HK-2 (cell line): ENCODE measurements at regions not wholly inside any gene's neighbourhood (a gene's known extent, or its start where the extent isn't known, plus 50 kb on each side); places are given as distances from the start of the nearest gene placed in this dataset.

ENCODE experiments used
- DNase-seq: peaks from one replicate; pipeline ENCODE4 v3.0.0-alpha.2; 2018; ENCODE audit not compliant: unreplicated experiment

DNA sequence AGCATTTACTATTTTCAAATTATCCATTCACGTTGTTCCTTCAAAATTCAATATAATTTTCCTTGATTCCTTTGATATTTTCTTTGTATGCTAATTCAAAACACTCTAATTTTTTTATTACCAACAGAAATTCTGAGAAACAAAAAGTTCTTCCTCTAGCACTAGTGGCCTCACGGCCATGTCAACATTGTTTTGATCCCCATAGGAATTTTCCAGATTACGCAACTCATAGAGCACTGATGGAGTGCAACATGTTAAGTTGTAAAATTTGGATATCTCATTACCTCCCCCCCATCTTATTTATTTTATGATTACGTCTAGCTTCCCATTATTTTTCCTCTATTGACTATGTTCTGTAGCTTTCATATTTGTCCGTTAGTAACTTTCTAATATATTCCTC, 745.3 kb downstream of the TUSC7 start:
- DNase-seq: no peak

DNA sequence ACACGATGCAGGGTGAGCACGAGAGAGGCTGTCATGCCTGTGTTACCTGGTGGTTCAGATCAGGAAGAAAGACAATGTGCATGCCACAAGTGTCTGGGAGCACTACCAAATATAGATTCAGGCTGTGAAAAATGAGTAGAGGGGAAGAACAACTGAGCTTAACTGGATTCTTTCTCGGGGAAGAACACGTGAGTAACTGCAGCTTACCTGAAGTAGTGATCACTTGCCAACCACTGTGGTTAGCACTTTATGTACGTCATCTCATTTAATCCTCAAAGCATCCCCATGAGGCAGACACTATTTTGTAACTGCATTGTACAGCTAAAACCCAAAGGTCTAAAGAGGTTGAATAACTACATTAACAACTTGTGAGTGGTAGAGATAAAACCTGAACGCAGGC, 746.2 kb downstream of the TUSC7 start:
- no peak for DNase-seq

DNA sequence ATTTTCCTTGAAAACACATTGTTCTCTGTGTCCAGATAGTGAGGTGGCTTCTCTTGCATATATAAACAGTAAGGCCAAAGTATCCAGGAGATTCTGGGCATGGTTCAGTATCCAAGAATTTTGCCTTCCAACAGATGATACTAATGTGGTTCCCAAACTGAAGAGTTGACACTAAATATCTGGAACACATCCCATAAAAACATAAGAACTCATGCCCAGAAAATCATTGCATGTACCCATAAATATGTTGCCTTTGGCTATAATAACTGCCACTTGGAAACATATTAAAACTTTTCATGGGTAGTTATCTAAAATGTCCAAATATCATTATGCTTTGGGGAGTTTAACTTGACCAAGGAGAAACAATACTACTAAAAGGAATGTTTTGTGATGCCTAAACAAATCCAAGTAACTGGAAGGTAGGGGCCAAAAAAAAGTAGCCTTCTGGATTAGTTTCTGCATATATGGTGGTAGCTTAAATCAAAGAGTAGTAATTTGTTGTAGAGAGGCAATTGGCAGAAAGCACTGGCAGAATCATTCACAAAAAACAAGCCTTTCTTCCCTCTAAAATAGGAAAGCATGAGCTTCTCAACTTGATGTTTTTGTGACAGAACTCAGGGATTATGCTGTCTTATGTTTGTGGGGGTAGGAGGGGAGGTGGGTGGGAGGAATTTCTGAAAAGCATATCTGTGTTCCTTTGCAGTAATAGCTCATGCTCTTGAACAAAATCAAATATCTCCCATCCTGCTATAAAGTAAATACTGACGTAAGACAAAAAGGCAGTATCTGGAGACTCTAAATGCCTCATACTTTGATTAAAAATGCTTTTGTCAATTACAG, 753.9 kb downstream of the TUSC7 start:
- DNase-seq: no peak

DNA sequence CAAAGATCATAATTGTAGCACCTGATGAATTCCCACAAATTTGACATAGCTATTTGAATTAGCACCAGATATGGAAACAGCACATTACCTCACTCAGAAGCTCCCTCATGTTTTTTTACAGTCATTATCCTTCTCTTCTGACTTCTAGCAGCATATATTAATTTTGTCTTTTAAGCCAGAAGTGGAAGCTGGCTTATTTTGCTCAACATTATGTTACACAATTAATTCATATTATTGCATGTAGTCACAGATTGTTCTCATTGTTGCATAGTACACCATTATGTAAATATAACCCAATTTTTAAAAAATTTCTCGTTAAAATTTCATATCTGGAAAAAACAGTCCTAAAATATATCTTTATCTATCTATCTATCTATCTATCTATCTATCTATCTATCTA, 762.3 kb downstream of the TUSC7 start:
- DNase-seq: no peak

DNA sequence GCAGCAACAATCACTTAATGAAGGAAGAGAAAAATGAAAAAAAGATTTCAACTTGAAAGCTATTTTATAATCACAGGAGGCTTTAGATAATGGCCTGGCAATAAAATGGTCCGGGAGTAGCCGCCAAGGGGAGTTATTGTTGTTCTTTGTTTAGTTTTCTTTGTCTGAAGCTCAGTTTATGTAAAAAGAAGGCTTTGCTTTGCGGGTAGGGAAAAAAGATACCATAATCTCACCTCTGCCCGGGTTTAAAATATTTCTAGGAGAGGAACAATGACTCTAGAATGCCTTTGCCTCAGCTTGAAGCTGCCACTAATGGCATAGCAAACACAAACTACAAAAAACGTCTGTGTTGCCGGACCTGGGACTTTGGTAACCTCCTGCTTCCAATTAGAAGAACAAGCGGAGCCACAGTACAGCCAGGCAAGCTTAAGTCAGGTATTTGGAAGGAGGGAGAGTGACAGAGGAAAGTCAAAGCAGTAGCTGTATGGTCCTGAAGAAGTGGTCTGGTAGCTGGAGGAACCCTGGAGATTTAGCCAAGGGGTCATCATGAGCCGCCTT, 764.5 kb downstream of the TUSC7 start:
- no peak for DNase-seq

DNA sequence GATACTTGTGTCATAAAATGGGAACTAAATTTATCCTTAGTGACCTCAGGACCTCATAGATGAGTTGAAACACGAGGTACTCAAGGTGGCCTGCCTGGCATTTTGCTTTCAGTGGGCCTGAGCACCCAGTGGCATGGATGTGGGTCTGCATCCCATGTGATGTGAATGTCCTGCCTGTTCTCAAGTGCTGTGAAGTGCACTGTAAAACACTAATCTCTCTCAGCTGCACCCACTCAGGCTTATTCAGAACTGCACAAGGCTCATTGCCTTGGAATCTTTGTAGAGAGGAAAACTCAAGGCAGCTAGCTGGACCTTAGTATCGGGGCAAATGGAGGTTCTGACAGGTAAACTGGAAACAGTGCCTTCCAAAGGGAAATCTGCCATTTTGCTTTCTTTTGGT, 767.0 kb downstream of the TUSC7 start:
- DNase-seq: no peak

DNA sequence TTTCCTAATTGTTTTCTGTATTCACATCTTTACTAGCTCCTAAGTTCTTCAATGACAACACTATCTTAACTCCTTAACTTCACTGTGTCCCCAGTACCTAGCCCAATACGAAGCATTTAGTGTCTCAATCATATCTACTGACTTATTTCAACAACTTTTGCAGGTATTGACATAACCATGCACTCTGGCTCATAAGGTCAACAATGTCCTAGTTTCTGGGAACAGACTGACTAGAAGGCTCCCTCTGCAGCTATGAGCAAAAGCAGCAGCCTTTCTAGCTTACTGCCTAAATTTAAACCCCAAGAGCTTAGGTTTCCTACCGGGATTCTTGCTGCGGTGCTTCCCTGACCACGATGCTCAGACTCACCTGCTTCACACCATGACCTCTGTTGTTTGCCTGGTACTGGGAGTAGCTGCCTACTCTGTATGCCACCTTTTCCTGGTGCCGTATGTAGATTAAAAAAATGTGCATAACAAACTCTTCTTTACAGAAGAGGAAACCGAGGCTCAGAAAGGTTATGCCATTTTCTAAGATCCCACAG, 767.7 kb downstream of the TUSC7 start:
- DNase-seq: no peak

DNA sequence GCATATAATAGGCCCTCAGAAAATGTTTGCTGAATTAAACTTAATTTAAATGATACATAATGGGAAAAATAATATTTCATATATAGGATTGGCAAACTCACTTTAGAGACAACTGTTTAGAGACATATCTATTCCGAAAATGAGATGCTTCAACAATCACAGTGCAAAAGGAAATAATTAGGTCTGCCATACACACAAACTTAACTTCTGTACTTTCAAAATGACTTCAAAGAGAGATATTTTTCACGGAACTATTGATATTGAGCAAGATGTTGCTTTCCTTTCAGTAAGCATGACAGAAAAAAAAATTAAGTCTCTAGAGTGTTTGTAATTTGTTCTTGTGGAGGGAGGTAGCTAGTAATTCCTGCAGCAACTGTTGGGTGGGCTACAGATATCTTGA, 769.5 kb downstream of the TUSC7 start:
- no peak for DNase-seq

DNA sequence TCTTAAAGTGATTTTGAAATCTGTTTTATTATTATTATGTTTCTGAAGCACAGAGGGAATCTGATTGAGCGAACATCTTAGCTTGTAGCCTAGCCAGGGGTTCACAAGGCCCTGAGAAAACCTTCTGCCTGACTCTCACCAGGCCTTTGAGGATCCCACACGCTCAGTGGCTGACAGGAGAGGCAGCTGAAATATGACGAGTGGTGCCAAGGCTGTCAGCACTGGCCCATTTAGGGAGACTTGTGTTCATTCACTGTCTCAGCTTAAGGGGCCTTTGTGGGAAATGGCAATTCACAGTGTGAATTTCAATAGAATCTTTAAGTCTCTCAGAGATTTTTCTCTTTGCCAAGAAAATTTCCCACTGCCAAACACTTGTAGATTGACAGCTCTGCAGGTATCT, 770.9 kb downstream of the TUSC7 start:
- no peak for DNase-seq

DNA sequence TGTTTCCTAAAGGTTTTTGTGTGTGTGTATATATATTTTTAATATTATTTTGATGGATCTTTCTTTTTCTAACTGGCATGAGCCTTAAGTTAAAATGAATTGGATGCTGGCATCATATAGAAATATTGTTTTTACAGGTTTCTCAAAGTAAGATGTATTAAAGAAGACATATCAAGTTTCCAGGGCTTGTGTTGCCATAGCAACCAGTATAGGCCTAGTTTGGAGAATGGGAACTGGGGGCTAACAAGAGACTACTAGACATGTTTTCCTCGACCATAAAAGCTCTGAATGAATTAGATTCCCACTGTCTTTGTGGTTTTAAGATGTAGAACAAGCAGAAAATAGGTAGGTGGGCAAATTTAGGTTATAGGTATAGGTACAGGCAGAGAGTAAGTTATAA, 771.4 kb downstream of the TUSC7 start:
- no peak for DNase-seq

DNA sequence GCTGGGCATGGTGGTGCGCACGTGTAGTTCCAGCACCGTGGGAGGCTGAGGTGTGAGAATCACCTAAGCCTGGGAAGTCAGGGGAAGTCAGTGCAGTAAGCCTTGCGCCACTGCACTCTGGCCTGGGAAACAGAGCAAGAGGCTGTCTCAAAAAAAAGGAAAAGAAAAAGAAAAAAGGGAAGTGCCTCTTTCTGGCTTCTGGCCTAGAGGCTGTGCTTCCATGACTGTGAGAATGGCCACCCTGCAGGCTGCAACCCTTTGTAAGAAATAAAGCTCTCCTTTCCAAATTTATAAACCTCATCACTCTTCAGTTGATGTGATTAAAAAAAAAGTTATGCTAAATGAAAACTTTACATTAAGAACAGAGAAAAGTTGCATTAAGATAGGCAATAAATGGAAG, 774.3 kb downstream of the TUSC7 start:
- no peak for DNase-seq

DNA sequence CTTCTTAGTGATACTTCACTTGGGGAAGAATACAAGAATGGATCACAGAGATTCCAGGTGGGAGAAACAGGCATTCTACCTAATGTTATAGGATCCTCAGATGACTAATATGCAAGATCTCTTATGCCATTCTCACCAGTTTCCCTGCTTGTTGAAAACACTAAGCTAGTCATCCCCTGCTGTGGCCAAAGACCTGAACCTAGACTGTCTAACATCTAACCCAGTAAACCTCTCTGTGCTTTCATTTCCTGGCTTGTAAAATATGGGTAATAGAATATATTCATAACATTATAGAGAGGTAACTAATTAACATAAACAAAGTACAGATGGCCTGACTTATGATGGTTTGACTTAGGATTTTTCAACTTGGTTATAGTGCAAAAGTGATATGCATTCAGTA, 776.3 kb downstream of the TUSC7 start:
- no peak for DNase-seq

DNA sequence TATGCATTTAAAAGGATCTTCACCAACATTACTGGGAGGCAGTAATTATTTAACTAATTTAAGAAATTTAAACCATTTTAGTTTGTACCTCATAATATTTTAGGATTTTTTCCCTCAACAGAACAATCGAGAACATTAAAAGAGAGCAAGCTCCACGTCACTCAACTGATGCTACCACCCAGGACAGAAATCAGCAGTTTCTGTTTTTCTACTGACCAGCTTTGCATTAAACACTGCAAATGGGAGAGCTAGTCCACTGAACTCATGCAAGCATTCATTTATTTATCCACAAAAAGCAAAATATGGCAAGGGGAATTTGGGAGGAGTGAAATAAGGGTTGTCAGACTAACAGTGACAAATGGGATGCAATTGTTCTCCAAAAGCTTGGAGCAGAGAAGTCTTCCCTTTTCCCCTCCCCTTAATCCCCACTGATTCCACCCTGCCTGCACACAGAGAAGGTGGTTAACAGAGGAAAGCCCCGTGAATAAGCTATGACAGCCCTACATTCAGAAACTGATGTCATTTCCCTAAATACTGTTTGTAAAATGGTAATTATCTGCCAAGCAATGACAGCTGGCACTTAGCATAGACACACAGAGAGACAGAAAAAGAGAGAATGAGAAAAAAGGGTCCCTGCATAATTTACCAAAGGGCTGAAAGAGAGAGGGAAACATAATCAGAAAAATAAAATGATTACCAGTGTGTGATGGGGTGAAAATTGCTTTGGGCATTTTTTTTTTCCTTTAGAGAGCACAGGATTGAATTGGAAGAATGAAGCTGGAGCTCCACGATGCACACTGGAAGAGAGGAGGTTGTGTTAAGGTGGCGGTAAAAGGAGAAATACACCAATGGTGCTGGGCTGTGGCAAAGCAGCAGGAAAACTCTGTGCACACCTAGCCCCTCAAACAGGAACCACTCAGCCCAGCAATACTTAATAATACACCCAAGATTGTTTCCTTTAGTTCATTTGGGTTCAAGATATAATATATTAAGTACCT, 777.4 kb downstream of the TUSC7 start:
- DNase-seq: no peak

DNA sequence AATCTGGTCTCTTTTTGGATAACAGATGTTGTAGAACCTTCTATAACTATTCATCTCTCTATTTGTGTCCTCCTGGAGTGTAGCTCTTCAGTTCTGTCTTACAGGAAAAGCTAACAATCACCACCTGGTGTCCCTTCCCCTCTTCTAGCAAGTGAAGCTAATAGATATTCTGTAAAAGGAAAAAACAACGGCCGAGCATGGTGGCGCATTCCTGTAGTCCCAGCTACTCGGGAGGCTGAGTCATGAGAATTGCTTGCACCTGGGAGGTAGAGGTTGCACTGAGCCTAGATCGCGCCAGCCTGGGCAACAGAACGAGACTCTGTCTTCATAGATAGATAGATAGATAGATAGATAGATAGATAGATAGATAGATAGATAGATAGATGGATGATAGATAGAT, 779.4 kb downstream of the TUSC7 start:
- DNase-seq: no peak

DNA sequence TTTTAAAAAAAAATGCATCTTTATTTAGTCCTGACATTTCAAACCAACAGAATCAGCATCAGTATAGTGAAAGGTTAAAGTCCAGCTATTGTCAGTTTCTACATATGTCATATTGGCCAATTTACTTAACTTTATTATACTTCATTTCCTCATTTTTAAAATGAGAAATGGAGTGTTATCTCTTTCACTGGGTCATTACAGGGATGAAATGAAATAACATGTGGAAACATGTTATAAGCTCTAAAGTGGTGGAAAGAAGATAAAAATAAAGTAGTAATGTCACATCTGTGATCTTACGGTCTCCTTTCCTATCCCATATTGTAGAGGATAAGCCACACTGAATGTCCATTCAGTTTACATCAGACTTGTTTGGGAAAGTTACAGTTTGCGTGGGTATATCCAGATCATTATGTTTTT, 780.1 kb downstream of the TUSC7 start:
- DNase-seq: no peak

DNA sequence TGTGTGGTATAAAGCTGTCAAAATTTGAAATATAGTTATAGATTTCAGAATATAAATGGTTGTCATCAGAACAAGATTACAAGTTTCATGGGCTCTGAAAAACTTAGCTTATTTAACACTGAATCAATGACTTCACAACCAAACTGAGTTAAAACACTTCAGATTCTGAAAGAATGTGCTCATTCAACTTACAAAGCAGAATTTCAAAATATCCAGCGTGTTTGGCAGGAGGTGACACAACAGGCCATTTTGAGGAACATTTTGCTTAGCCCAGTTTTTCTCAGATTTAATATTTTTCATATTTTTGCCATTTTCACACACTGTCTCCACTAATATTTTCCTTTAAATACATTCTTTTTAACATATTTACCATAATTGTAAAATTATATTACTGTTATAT, 781.1 kb downstream of the TUSC7 start:
- no peak for DNase-seq

DNA sequence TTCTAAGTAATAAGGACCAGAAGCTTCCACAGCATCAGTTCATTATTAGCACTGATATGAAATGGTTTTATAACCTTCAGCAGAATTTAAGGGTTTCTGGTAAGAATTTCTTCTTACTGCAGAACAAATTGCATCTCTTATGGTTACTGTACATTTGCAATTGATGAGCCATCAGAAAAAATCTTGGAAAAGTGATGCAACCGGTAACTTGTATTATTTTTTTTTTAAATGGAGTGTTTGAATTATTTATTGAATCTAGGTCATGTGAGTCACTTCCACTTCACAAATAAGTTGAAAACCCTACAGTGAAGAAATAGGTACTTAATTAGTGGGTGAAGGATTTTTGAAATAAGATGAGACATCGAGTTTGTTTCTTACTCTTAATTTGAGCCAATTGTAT, 786.0 kb downstream of the TUSC7 start:
- DNase-seq: no peak

DNA sequence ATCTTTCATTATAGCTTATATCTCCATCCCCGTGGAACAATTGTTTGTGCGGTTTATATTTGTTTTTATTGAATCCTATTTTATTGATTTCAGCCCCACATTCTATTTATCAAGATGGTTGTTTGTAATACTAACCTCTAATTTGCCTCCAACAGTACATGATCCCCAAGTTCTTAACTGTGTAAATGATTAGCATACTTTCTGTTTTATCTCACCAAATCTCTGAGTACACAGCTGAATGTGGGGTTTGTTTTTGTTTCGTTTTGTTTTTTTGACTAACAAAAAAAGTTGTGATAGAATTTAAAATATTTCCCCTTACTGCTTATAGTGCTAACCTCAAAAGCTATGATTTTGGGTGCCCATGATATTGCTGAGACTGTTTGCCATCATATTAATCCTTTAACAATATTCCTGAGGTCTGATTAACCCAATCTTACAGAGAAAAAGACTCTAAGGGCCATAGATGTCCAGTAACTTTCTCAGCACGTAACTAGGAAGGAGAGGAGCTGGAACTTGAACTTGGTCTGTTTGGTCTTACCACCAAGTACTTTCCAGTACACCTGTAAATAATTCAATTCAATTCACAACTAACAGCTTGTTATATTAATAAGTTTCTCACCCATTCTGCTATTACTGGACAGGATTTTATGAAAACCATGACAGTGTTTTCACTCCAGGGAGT, 789.8 kb downstream of the TUSC7 start:
- DNase-seq: no peak

DNA sequence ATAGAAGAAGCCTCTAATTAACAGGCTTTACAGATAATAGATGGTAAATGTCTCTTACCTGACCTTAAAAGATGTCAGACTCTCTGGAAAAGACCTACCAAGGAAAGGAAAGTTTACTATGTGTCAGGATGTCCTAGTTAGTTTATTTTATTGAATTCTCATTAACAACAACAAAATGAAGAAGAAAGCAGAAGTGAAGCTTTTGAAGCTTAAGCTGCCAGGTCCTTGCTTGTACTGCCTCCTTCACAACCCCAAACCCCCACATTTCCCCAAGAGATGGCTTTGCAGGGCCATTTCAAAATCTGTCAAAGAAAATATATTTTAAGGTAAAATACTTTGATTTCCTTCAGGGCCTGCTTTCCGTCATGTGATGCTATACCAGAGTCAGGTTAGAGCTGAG, 798.4 kb downstream of the TUSC7 start:
- no peak for DNase-seq

DNA sequence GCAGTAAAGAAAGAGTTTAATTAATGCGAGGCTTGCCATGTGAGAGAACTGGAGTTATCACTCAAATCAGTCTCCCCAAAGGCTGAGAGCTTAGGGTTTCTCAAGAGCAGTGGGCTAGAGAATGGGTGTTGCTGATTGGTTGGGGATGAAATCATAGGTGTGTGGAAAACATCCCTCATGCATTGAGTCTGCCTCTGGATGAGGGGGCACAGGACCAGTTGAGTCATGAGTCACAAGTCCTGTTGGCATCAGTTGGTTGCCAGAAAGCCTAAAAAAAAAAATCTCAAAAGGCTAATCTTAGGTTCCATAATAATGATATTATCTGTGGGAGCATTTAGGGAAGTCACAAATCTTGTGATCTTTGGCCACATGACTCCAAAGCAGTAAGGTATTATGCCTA, 800.3 kb downstream of the TUSC7 start:
- no peak for DNase-seq

DNA sequence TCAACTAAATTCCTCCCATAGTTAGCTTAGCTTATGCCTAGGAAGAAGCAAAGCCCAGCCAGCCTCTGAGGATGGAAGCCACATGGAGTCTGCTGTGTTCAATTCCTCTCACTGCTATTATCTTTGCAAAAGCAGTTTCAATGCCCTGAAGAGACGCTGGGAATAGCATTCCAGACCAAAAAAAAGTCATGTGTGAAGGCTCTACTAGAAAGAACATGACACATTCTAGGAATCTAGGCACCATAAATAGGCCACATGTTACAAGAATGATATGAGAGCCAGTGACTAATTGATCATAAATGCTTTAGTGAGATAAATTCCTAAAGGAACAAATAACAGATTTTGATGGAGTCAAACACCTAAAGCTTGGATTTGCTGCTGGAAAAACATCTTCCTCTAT, 800.8 kb downstream of the TUSC7 start:
- no peak for DNase-seq

DNA sequence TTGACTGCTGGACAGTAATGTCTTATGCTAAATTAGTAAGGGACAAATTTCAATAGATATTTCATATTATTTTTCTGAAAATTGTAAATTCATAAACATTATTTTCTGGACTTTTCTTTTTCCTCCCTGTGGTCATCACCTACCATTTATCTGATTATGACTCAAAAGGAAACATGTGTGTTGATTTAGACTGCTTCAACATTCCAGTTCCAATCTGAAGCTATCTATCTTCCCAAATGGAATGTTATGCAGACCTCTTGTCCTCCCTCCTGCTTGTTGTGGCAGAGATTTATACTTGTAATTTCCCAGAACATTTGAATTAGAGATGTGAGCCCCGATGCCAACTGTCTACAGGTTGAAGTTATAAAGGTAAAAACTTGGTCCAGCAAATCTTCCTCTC, 803.4 kb downstream of the TUSC7 start:
- no peak for DNase-seq
